ENCODE measurements at regions not wholly inside any gene's neighbourhood (a gene's known extent, or its start where the extent isn't known, plus 50 kb on each side); places are given as distances from the start of the nearest gene placed in this dataset.

DNA sequence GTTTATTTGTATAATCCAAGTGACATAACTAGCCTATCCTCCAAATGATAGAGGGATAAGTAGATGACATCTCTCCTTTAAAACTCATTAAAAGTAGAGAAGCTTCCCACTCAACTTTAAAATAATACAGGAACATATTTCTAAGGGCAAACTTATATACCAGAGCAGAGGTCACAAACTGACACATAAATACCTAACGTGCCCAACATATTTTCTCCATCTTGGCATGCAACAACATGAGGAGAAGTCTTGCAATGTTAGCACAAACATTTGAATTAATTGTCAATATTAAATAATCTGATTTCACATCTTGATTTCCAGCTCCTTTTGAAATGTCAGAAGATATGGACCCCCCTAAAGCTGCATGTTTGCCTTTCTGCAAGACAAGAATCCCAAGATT is 335.0 kb downstream of the DEPDC1B start:
- Mint-ChIP-seq H3K9me3 (peaks cover 5 to 6% of the 10 kb centered on the region in 2 donors), H3K27me3 (no peaks in the 10 kb centered on the region), H3K27ac (no peak overlapping the region), H3K4me1 (ENCODE audit: low read depth in 2 of 2) (no peaks in the 10 kb centered on the region), H3K36me3 (ENCODE audit: insufficient read depth) (no peaks in the 10 kb centered on the region), H3K4me3 (no peak overlapping the region)
- no peak for DNase-seq
- no peak for ATAC-seq (replicated peaks)

DNA sequence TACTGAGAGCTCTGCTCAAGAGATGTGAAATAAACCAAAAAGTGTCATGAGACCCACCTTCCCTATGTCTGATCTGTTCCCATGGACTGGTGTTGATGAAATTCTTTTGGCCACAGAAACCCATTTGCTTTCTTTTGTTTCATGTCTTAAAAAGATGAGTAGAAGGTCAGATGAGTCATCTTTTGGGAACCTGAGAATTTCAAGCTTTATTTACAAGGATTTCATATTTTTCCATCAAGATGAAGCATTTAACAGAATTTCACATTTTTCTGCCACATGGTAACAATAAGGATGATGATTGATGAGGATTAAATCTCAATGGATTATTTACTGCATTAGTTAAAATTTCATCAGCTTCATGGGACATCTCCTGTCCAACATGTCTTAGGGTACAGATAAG is 337.8 kb downstream of the DEPDC1B start:
- no peak for DNase-seq
- Mint-ChIP-seq H3K4me3 (no peak overlapping the region), H3K4me1 (ENCODE audit: low read depth in 2 of 2) (no peaks in the 10 kb centered on the region), H3K36me3 (ENCODE audit: insufficient read depth) (no peaks in the 10 kb centered on the region), H3K9me3 (peaks cover 6 to 7% of the 10 kb centered on the region in 2 donors), H3K27me3 (no peaks in the 10 kb centered on the region), H3K27ac (no peak overlapping the region)
- ATAC-seq (replicated peaks): no peak

DNA sequence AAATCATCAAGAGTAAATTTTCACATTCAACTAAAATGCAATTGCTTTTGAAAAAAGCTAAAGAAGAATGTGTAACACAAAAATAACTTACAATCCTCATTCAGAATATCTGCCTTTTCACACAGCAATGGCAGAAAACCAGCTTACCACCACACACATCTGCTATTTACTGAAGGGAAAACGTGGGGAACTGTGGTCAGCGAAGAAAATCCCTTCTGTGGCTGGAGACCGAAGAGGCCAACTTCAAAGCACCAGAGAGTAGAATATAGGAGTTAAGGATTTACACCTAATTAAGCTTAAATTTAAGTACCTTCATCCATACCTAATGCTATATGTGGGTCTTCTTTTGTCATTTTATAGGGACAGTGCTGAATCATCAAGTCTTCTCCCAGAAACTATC is 339.6 kb downstream of the DEPDC1B start:
- Mint-ChIP-seq H3K36me3 (ENCODE audit: insufficient read depth) (no peaks in the 10 kb centered on the region), H3K4me3 (no peak overlapping the region), H3K27me3 (no peaks in the 10 kb centered on the region), H3K4me1 (ENCODE audit: low read depth in 2 of 2) (no peaks in the 10 kb centered on the region), H3K27ac (no peak overlapping the region), H3K9me3 (peaks cover 4 to 7% of the 10 kb centered on the region in 2 donors)
- ATAC-seq (replicated peaks): no peak
- no peak for DNase-seq

DNA sequence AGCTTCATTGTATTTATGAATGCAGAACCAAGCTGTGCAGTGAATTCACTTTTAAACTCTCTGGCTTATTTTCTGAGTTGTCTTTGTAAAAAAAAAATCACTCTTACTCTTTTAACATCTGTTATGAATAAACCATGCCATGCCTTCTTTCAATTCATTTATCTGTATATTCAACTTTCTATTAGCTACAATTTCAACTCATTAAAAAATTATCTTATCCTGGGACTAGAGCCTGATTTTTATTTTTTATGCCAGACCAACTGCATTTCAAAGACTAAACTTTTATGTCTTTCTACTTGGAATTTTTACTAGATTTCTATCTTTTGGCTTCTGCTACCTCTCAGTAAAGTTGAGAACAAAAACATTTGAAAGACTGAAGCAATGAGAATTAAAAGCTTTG is 342.7 kb downstream of the DEPDC1B start:
- no peak overlapping the region for H3K27ac Mint-ChIP-seq
- peaks cover 6 to 7% of the 10 kb centered on the region in 2 donors for H3K9me3 Mint-ChIP-seq
- ATAC-seq (replicated peaks): no peak
- no peak overlapping the region for H3K4me3 Mint-ChIP-seq
- no peaks in the 10 kb centered on the region for H3K27me3 Mint-ChIP-seq
- no peaks in the 10 kb centered on the region for H3K4me1 Mint-ChIP-seq (ENCODE audit: low read depth in 2 of 2)
- no peak for DNase-seq
- H3K36me3 Mint-ChIP-seq (ENCODE audit: insufficient read depth): no peaks in the 10 kb centered on the region

DNA sequence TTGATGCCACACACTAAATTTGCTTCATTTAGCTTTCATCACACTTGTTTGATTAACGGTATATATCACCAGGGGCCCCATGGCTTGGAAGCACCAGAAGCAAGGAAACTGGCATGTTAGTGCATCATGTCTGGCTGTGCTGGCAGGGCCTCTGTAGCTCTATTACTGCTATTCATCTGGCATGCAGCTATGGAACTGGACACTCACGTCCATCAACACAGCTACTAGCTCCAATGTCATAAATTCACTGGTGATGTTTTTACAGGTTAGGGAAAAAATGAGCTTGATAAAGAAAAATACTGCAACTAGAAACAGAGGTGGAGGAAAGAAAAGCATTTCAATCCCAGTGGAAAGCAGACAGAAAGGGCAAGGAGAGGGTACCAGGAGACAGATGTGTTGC is 343.2 kb downstream of the DEPDC1B start:
- Mint-ChIP-seq H3K4me1 (ENCODE audit: low read depth in 2 of 2) (no peaks in the 10 kb centered on the region), H3K27ac (no peak overlapping the region), H3K9me3 (peaks cover 7% of the 10 kb centered on the region in 2 donors), H3K4me3 (no peak overlapping the region), H3K36me3 (ENCODE audit: insufficient read depth) (no peaks in the 10 kb centered on the region), H3K27me3 (no peaks in the 10 kb centered on the region)
- DNase-seq (no peak), ATAC-seq (replicated peaks) (no peak)

DNA sequence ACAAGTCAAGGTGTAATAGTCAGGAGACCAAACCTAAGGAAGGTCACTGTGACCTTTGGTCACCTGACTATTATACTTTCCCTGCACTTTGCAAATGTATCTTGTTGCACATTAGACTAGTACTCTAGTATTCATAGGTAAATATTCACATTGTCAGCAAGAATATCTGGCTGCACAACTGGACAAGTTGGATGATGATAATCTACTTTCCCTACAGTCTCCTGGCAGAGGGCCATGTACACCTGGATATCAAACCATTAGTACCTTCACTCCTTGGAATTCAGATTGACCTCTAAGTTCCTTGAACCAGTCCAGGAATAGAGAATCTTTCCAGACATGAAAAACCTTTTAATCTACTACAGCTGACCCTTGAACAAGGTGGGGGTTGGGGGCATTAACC is 344.8 kb downstream of the DEPDC1B start:
- H3K36me3 Mint-ChIP-seq (ENCODE audit: insufficient read depth): no peaks in the 10 kb centered on the region
- H3K9me3 Mint-ChIP-seq: peaks cover 7% of the 10 kb centered on the region in 2 donors
- no peaks in the 10 kb centered on the region for H3K4me1 Mint-ChIP-seq (ENCODE audit: low read depth in 2 of 2)
- H3K4me3 Mint-ChIP-seq: no peak overlapping the region
- ATAC-seq (replicated peaks): no peak
- no peak for DNase-seq
- no peaks in the 10 kb centered on the region for H3K27me3 Mint-ChIP-seq
- H3K27ac Mint-ChIP-seq: no peak overlapping the region

DNA sequence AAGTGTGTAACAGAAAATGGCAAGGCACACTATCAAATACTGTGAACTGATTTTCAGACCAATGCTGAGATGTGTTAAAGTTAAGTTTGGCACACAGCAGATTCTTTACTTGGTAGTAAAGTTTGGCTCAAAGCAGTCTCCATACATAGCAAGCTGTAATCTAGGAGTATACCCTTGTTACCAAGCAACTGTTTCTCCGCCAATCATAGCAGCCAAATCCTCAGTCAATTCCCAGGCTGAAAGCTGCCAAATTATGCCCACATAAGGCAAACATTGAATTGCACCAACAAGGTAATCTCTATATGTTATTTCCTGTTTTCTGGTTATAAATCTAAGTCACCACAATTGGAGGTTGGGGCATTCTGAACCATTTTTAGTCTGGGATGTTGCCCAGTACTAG is 345.7 kb downstream of the DEPDC1B start:
- no peaks in the 10 kb centered on the region for H3K4me1 Mint-ChIP-seq (ENCODE audit: low read depth in 2 of 2)
- no peak overlapping the region for H3K4me3 Mint-ChIP-seq
- no peaks in the 10 kb centered on the region for H3K27me3 Mint-ChIP-seq
- no peak overlapping the region for H3K27ac Mint-ChIP-seq
- no peaks in the 10 kb centered on the region for H3K36me3 Mint-ChIP-seq (ENCODE audit: insufficient read depth)
- peaks cover 0 to 3% of the 10 kb centered on the region in 2 donors for H3K9me3 Mint-ChIP-seq
- ATAC-seq (replicated peaks) (no peak), DNase-seq (no peak)

DNA sequence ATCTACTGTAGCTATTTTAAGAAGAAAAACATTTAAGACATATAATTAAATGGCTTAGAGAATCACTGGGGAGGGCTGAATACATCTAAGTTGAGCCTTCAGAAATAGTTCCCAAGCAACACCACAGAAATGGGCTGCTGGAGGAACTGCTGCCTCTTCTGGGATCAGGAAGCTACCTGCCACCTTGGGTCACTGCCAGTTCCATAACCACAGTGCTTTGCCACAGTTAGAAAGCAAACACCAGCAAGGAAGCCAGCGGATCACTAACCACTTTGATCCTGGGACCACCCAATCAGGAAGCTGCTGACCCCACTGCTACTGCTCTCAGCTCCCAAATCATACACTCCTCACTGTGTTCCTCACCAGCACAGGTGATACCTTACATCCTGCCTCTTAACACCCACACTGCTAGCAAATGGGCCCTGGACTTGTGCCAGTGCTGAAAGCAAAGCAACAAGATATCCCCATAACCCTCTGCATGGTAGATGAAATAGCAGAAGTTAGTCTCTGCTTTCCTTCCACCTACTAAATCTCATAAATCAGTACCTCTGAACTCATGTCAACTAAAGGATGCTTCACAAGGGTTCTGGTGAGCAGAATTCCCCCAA is 346.9 kb downstream of the DEPDC1B start:
- Mint-ChIP-seq H3K4me3 (no peak overlapping the region), H3K27ac (no peak overlapping the region)
- no peak for ATAC-seq (replicated peaks)

DNA sequence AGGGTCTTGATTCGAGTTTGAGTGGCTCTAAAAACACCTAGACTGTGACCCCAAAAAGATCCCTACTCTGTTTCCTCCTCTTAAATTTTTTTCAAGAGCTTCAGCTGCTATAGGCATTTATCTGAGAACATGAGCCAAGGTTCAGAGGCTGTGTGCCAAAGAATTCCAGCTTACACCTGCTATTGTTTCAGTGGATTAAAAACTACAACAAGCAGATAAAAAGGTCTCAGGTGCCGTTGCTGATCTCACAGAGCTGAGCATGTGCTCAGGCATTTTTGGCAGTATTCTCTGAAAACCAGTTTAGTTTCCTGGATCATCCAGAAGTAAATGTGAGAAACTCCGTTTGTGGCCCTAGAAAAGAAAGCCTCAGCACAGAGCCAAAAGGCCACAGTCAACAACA is 349.2 kb downstream of the DEPDC1B start:
- Mint-ChIP-seq H3K4me1 (ENCODE audit: low read depth in 2 of 2) (no peaks in the 10 kb centered on the region), H3K4me3 (no peak overlapping the region), H3K9me3 (peaks cover 0 to 6% of the 10 kb centered on the region in 2 donors), H3K27ac (no peak overlapping the region), H3K36me3 (ENCODE audit: insufficient read depth) (no peaks in the 10 kb centered on the region), H3K27me3 (no peaks in the 10 kb centered on the region)
- ATAC-seq (replicated peaks) (no peak), DNase-seq (no peak)

More for the DNA sequence above, 346.9 kb downstream of the DEPDC1B start:
- no peaks in the 10 kb centered on the region for H3K27me3 Mint-ChIP-seq
- H3K4me1 Mint-ChIP-seq (ENCODE audit: low read depth in 2 of 2): no peaks in the 10 kb centered on the region
- peaks cover 0 to 3% of the 10 kb centered on the region in 2 donors for H3K9me3 Mint-ChIP-seq
- H3K36me3 Mint-ChIP-seq (ENCODE audit: insufficient read depth): no peaks in the 10 kb centered on the region
- DNase-seq: no peak

DNA sequence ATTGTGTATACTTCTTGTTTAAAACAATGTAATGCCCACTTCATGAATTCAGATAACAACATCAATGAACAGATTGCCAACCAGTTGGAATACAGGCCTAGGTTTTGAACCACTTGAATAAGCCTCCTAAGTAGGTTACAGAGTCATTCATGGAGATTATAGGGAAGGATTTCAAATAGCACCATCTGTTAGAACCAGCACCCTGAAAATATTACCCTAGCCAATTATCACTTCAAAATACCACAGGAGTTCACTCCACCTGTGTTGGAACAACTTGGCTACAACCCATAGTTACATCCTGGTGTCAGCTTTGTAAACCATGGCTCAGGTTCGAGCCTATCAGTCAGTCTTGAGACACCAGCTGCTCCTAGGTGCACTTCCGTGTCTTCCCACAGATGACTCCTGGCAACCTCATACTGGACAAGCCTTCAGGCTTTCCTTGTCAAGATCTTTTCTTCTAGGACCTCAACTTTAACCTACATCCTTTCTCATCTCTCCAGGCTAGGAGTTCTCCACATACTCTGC is 350.0 kb downstream of the DEPDC1B start:
- Mint-ChIP-seq H3K27ac (no peak overlapping the region), H3K4me3 (no peak overlapping the region)

DNA sequence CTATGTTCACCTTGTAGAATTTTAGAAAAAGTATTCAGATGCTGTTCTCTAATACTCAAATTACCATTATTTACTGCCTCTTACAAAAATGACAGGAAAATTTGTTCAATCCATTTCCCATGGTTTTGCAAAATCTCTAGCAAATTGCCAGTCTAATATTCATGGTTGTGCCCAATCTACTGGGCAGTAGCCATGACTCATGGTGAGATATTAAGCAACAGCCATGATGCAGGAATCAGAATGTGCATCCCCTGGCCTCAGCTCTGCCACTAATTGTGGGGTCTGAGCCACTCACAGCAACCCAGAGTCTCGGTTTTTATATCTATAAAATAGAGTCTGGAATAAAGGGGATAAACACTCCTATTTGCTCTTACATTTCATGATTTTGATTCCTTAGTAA is 353.6 kb downstream of the DEPDC1B start:
- H3K4me1 Mint-ChIP-seq (ENCODE audit: low read depth in 2 of 2): no peaks in the 10 kb centered on the region
- peaks cover 3 to 9% of the 10 kb centered on the region in 2 donors for H3K9me3 Mint-ChIP-seq
- H3K4me3 Mint-ChIP-seq: no peak overlapping the region
- no peaks in the 10 kb centered on the region for H3K36me3 Mint-ChIP-seq (ENCODE audit: insufficient read depth)
- H3K27ac Mint-ChIP-seq: no peak overlapping the region
- no peaks in the 10 kb centered on the region for H3K27me3 Mint-ChIP-seq
- DNase-seq: no peak
- ATAC-seq (replicated peaks): no peak

More for the DNA sequence above, 350.0 kb downstream of the DEPDC1B start:
- Mint-ChIP-seq H3K9me3 (peaks cover 0 to 6% of the 10 kb centered on the region in 2 donors), H3K27me3 (no peaks in the 10 kb centered on the region), H3K4me1 (ENCODE audit: low read depth in 2 of 2) (no peaks in the 10 kb centered on the region), H3K36me3 (ENCODE audit: insufficient read depth) (no peaks in the 10 kb centered on the region)
- ATAC-seq (replicated peaks): no peak
- no peak for DNase-seq

DNA sequence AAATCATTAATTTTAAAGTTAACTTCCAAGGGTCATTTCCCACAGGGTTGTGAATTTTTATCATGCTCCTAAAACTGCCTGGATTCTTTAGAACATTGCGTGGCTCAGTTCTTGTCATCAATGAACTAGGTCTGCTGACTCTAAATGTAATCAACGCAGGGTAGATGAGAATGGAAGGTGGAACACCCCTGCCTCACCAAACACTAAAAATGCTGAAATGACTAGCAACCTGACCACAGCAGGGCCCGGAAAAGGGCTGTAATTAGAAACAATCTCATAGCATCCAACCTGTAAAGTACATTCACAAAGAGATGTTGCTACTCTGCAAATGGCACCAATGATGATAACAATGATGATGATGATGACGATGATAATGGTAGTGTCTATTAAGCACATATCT is 356.9 kb downstream of the DEPDC1B start:
- DNase-seq (no peak), ATAC-seq (replicated peaks) (no peak)
- Mint-ChIP-seq H3K4me3 (no peak overlapping the region), H3K27me3 (no peaks in the 10 kb centered on the region), H3K36me3 (ENCODE audit: insufficient read depth) (no peaks in the 10 kb centered on the region), H3K4me1 (ENCODE audit: low read depth in 2 of 2) (no peaks in the 10 kb centered on the region), H3K9me3 (peaks cover 3 to 9% of the 10 kb centered on the region in 2 donors), H3K27ac (no peak overlapping the region)

DNA sequence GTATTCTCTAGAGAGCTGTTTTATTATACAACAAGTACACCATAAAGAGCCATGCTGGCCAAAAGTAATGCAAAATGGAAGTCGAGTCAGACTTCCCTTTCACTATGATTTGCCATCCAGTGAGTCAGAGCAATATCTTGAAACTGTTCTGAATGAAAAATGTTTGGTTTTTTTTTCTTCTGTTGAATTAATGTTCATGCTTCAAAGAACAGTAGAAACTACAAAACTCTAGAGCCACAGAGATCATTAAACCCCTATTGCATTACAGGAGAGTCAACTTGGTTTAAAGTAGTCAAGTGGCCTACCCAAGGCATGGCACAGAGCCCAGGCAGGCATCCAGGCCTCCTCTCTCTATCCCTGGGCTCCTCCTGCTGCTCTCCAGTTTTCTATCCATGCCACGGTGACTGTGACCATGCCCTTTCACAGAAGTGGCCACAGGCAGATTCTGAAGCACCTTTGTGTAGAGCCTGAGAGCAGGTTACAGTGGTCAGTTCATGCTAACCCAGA is 358.9 kb downstream of the DEPDC1B start:
- H3K27ac Mint-ChIP-seq: no peak overlapping the region
- ATAC-seq (replicated peaks) (no peak), DNase-seq (no peak)
- no peaks in the 10 kb centered on the region for H3K36me3 Mint-ChIP-seq (ENCODE audit: insufficient read depth)
- H3K4me1 Mint-ChIP-seq (ENCODE audit: low read depth in 2 of 2): no peaks in the 10 kb centered on the region
- peaks cover 0 to 9% of the 10 kb centered on the region in 2 donors for H3K9me3 Mint-ChIP-seq
- no peaks in the 10 kb centered on the region for H3K27me3 Mint-ChIP-seq
- H3K4me3 Mint-ChIP-seq: no peak overlapping the region

DNA sequence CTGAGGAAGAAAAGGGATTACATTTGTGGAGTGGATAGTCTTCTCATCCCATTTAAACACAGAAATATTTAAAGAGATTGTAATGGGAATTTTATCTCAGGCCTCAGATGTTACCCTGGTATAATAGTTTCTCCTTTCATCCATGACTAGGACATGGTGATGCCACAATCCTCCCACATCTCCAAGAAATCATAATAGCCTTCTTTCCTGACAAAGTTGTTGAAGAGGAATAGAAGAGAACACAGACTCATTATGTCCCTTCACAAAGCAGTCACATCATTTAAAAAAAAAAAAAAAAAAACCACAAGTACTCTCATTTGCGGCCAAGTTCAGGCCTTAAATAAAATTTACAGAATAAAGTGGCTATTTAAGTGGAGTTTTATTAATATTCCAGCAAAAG is 359.6 kb downstream of the DEPDC1B start:
- peaks cover 2 to 9% of the 10 kb centered on the region in 2 donors for H3K9me3 Mint-ChIP-seq
- DNase-seq (no peak), ATAC-seq (replicated peaks) (no peak)
- no peak overlapping the region for H3K4me3 Mint-ChIP-seq
- H3K27me3 Mint-ChIP-seq: no peaks in the 10 kb centered on the region
- no peak overlapping the region for H3K27ac Mint-ChIP-seq
- H3K36me3 Mint-ChIP-seq (ENCODE audit: insufficient read depth): no peaks in the 10 kb centered on the region
- no peaks in the 10 kb centered on the region for H3K4me1 Mint-ChIP-seq (ENCODE audit: low read depth in 2 of 2)
